H9 (cell line): ENCODE measurements at regions not wholly inside any gene's neighbourhood (a gene's known extent, or its start where the extent isn't known, plus 50 kb on each side); places are given as distances from the start of the nearest gene placed in this dataset.

ENCODE experiments used
- DNase-seq: peaks from one replicate; pipeline ENCODE4 v3.0.0-alpha.2; 2017
- H2AFZ ChIP-seq: one replicate; pipeline ENCODE4 v1.6.1; 2013; ENCODE audit warnings: mild to moderate bottlenecking, low read length, control low read depth, moderate library complexity
- H2AK5ac ChIP-seq: 2 replicates; pipeline ENCODE4 v1.6.1; 2013; ENCODE audit warnings: low read length, control low read depth, mixed read lengths; ENCODE audit not compliant: insufficient read length
- H2BK120ac ChIP-seq: one replicate; pipeline ENCODE4 v1.6.1; 2013; ENCODE audit warnings: low read depth, mild to moderate bottlenecking, low read length, control low read depth, inconsistent platforms; ENCODE audit not compliant: poor library complexity, severe bottlenecking
- H2BK12ac ChIP-seq: 2 replicates; pipeline ENCODE4 v1.6.1; 2013; ENCODE audit warnings: low read length, control low read depth, mixed read lengths, low read depth; ENCODE audit not compliant: insufficient read length
- H2BK15ac ChIP-seq: 2 replicates; pipeline ENCODE4 v1.6.1; 2013; ENCODE audit warnings: low read depth, low read length, control low read depth
- H2BK20ac ChIP-seq: one replicate; pipeline ENCODE4 v1.6.1; 2013; ENCODE audit warnings: low read depth, mild to moderate bottlenecking, low read length, control low read depth, inconsistent platforms; ENCODE audit not compliant: poor library complexity, severe bottlenecking
- H2BK5ac ChIP-seq: 2 replicates; pipeline ENCODE4 v1.6.1; 2013; ENCODE audit warnings: low read length, control low read depth, mixed read lengths; ENCODE audit not compliant: insufficient read length
- H3K14ac ChIP-seq: 2 replicates; pipeline ENCODE4 v1.6.1; 2013; ENCODE audit warnings: low read length, control low read depth; ENCODE audit not compliant: insufficient read depth
- H3K18ac ChIP-seq: 2 replicates; pipeline ENCODE4 v1.6.1; 2013; ENCODE audit warnings: low read depth, mild to moderate bottlenecking, mixed read lengths, low read length, control low read depth; ENCODE audit not compliant: insufficient read length
- H3K23ac ChIP-seq: 2 replicates; pipeline ENCODE4 v1.6.1; 2013; ENCODE audit warnings: low read length, control low read depth, mixed read lengths, low read depth; ENCODE audit not compliant: insufficient read length
- H3K23me2 ChIP-seq: 2 replicates; pipeline ENCODE4 v1.6.1; 2013; ENCODE audit warnings: low read depth, mild to moderate bottlenecking, mixed read lengths, low read length, control low read depth; ENCODE audit not compliant: insufficient read length, poor library complexity, severe bottlenecking
- H3K27ac ChIP-seq: 2 replicates; pipeline ENCODE4 v1.5.1; 2013; ENCODE audit warnings: low read length, control low read depth, mixed read lengths, low read depth; ENCODE audit not compliant: insufficient read length
- H3K27me3 ChIP-seq: 2 replicates; pipeline ENCODE4 v1.6.1; 2013; ENCODE audit warnings: low read length, control low read depth, inconsistent platforms; ENCODE audit not compliant: insufficient read depth
- H3K4ac ChIP-seq: 2 replicates; pipeline ENCODE4 v1.6.1; 2013; ENCODE audit warnings: low read depth, mild to moderate bottlenecking, control low read depth, inconsistent platforms, low read length, moderate library complexity
- H3K4me1 ChIP-seq: 2 replicates; pipeline ENCODE4 v1.6.1; 2013; ENCODE audit warnings: low read length, control low read depth, inconsistent platforms; ENCODE audit not compliant: insufficient read depth
- H3K4me2 ChIP-seq: 2 replicates; pipeline ENCODE4 v1.6.1; 2013; ENCODE audit warnings: low read length, control low read depth, mixed read lengths; ENCODE audit not compliant: insufficient read length, insufficient read depth
- H3K56ac ChIP-seq: 2 replicates; pipeline ENCODE4 v1.6.1; 2013; ENCODE audit warnings: low read depth, mild to moderate bottlenecking, mixed read lengths, low read length, control low read depth; ENCODE audit not compliant: insufficient read length
- H3K79me1 ChIP-seq: 2 replicates; pipeline ENCODE4 v1.6.1; 2013; ENCODE audit warnings: low read depth, mild to moderate bottlenecking, moderate library complexity, low read length, control low read depth, inconsistent platforms; ENCODE audit not compliant: insufficient read depth, poor library complexity, severe bottlenecking
- H3K79me2 ChIP-seq: 2 replicates; pipeline ENCODE4 v1.6.1; 2013; ENCODE audit warnings: low read length, control low read depth, inconsistent platforms; ENCODE audit not compliant: insufficient read depth
- H3K9ac ChIP-seq: 2 replicates; pipeline ENCODE4 v1.6.1; 2013; ENCODE audit warnings: low read length, control low read depth, mixed read lengths; ENCODE audit not compliant: insufficient read length; ENCODE audit errors: extremely low read depth
- H3K9me3 ChIP-seq: one replicate; pipeline ENCODE4 v1.6.1; 2013; ENCODE audit warnings: low read depth, low read length, inconsistent platforms; ENCODE audit not compliant: control insufficient read depth
- H3T11ph ChIP-seq: one replicate; pipeline ENCODE4 v1.6.1; 2013; ENCODE audit warnings: mild to moderate bottlenecking, low read length, control low read depth, inconsistent platforms
- H4K20me1 ChIP-seq: one replicate; pipeline ENCODE4 v1.6.1; 2013; ENCODE audit not compliant: control insufficient read depth, insufficient read length, insufficient read depth
- H4K5ac ChIP-seq: 2 replicates; pipeline ENCODE4 v1.6.1; 2013; ENCODE audit warnings: low read depth, mild to moderate bottlenecking, mixed read lengths, low read length, control low read depth; ENCODE audit not compliant: insufficient read length
- H4K8ac ChIP-seq: replicated peaks from 2 replicates; pipeline ENCODE4 v1.6.1; 2013; ENCODE audit warnings: low read length, control low read depth, mixed read lengths, low read depth; ENCODE audit not compliant: insufficient read length
- H4K91ac ChIP-seq: 2 replicates; pipeline ENCODE4 v1.6.1; 2013; ENCODE audit warnings: low read depth, mild to moderate bottlenecking, moderate library complexity, mixed read lengths, low read length, control low read depth; ENCODE audit not compliant: insufficient read length
- H3K27ac Mint-ChIP-seq, 3 experiments: 2 replicates in 2 of 3; 3 replicates in 1 of 3; pipeline ENCODE4 v1.8.0; 2020 to 2021; ENCODE audit warnings: mixed read lengths in 3 of 3, mild to moderate bottlenecking in 1 of 3, moderate library complexity in 1 of 3
- H3K27me3 Mint-ChIP-seq: 2 replicates; pipeline ENCODE4 v1.8.0; 2021; ENCODE audit warnings: low read depth, mild to moderate bottlenecking, moderate library complexity, mixed read lengths
- H3K36me3 Mint-ChIP-seq, 3 experiments: 2 replicates in 2 of 3; 3 replicates in 1 of 3; pipeline ENCODE4 v1.8.0; 2020 to 2021; ENCODE audit warnings: low read depth in 3 of 3, mixed read lengths in 3 of 3; ENCODE audit not compliant: insufficient read depth in 1 of 3
- H3K4me1 Mint-ChIP-seq, 2 experiments: 2 replicates each; pipeline ENCODE4 v1.8.0; 2020; ENCODE audit warnings: mixed read lengths in 2 of 2
- H3K4me3 Mint-ChIP-seq, 2 experiments: 2 replicates in 1 of 2; 3 replicates in 1 of 2; pipeline ENCODE4 v1.8.0; 2020 to 2021; ENCODE audit warnings: mild to moderate bottlenecking in 2 of 2, mixed read lengths in 2 of 2, moderate library complexity in 1 of 2
- H3K9me3 Mint-ChIP-seq, 2 experiments: 2 replicates in 1 of 2; 3 replicates in 1 of 2; pipeline ENCODE4 v1.8.0; 2020; ENCODE audit warnings: mild to moderate bottlenecking in 2 of 2, mixed read lengths in 2 of 2, moderate library complexity in 1 of 2
- CTCF ChIP-seq: fragments of 200-600 bp; sonication (generic); conservative IDR thresholded peaks from 3 replicates; pipeline ENCODE4 v1.8.0; 2021; ENCODE audit warnings: antibody characterized with exemption, mild to moderate bottlenecking
- WGBS: extraction: QIAGEN DNeasy Blood & Tissue Kit; methylation state at CpG from one replicate; pipeline ENCODE4 v1.1.7; 2013; ENCODE audit warnings: missing lambda C conversion rate, low lambda C conversion rate, mixed read lengths; ENCODE audit not compliant: insufficient read length; ENCODE audit errors: extremely low coverage; 5-methylcytosine and 5-hydroxymethylcytosine counted together

GRCh38 chr9:90176901-90177300, 465.7 kb downstream of the DIRAS2 start:
- no peak overlapping the region for H4K5ac ChIP-seq
- H3K18ac ChIP-seq: no peak overlapping the region
- no peaks in the 10 kb centered on the region for H3K79me1 ChIP-seq
- no peaks in the 10 kb centered on the region for H3K23me2 ChIP-seq
- no CpG with 5 or more reads among the region's 2 CpGs for WGBS
- Mint-ChIP-seq H3K36me3 (no peaks in the 10 kb centered on the region; a peak in 1 of 7 replicates), H3K9me3 (no peaks in the 10 kb centered on the region), H3K4me3 (no peak overlapping the region), H3K4me1 (no peaks in the 10 kb centered on the region), H3K27ac (no peak overlapping the region), H3K27me3 (no peaks in the 10 kb centered on the region; the same call in 1 of the 2 replicates)
- no peak overlapping the region for H4K8ac ChIP-seq
- no peak overlapping the region for H2BK120ac ChIP-seq
- no peak overlapping the region for H2AK5ac ChIP-seq
- no peaks in the 10 kb centered on the region; the same call in 1 of the 2 replicates for H3K79me2 ChIP-seq
- no peak overlapping the region for H3K4me2 ChIP-seq
- no peaks in the 10 kb centered on the region for H3K27me3 ChIP-seq
- H3K56ac ChIP-seq: no peak overlapping the region
- H3K27ac ChIP-seq: no peak overlapping the region
- H2BK5ac ChIP-seq: no peak overlapping the region
- no peak overlapping the region for H3K4ac ChIP-seq
- no peak overlapping the region for H2BK15ac ChIP-seq
- H3K9ac ChIP-seq: no peak overlapping the region
- no peak overlapping the region for H4K91ac ChIP-seq
- H3K23ac ChIP-seq: no peak overlapping the region
- no peak overlapping the region for H2AFZ ChIP-seq
- no peaks in the 10 kb centered on the region for H3K4me1 ChIP-seq
- no peaks in the 10 kb centered on the region for H3K9me3 ChIP-seq
- no peak overlapping the region for H2BK20ac ChIP-seq
- H3T11ph ChIP-seq: no peak overlapping the region
- H2BK12ac ChIP-seq: no peak overlapping the region
- no peak for DNase-seq
- TF ChIP-seq CTCF: no peak
- no peak overlapping the region for H3K14ac ChIP-seq
- H4K20me1 ChIP-seq: no peaks in the 10 kb centered on the region
